GM13977 (cell line): ENCODE measurements at regions not wholly inside any gene's neighbourhood (a gene's known extent, or its start where the extent isn't known, plus 50 kb on each side); places are given as distances from the start of the nearest gene placed in this dataset.

Source experiments
- DNase-seq: peaks from one replicate; pipeline ENCODE4 v3.0.0; 2012; ENCODE audit warnings: low spot score
- CTCF ChIP-seq: IDR thresholded peaks from 2 replicates; pipeline ENCODE4 v1.5.1; 2012; ENCODE audit warnings: mild to moderate bottlenecking, control low read depth; ENCODE audit not compliant: insufficient read depth; ENCODE audit errors: extremely low read depth, missing control alignments
- in situ Hi-C: fragments of 300-500 bp; cut with MboI; formaldehyde crosslinking; loops from one replicate; pipeline ENCODE4 v1.12.0; 2022; ENCODE audit warnings: low sequenced_read_pairs, low pct_unique_long_range_greater_than_20kb, mixed read lengths, inconsistent platforms; ENCODE audit not compliant: unreplicated experiment

DNA sequence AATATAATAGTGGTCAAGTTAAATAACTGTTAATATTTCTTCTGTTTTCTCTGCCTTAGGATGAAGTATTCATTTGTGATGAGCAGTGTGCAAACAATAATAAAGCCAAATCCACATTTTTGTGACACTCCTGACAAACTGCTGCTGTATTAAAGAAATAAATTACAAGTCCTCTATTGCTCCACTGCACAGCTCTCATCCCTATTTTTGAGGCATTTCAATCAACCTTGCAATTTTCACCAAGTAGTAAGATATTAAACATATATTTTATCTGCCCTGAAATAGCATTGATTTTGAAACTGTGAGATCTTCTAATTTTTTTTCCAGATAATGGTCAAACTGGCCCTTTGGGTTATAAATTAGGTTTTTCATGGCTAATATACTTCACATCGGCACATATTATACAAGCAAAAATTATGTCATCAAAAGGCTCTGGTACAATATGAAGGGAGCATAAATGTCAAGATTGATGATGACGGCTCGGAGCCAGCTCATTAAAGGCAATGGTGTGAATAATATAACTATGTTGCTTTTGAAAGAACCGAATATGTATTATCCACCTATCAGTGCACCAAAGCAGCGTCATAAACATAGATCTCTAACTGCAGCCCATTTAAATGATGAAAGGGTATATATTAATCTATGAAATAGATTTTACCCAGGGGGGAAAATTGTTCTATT, 764.9 kb downstream of the DNAH5 start:
- TF ChIP-seq CTCF: no peak
- in situ Hi-C loops: no loop called here
- DNase-seq: no peak

- in situ Hi-C loops: no loop called here
- DNase-seq: no peak
- TF ChIP-seq CTCF: no peak
Measured at GRCh38 chr5:13143630-13144029, 800.9 kb downstream of the DNAH5 start.

- TF ChIP-seq CTCF: no peak
- no peak for DNase-seq
- in situ Hi-C loops: no loop called here
Measured at GRCh38 chr5:13143214-13143613, 801.3 kb downstream of the DNAH5 start.

GRCh38 chr5:13133951-13134350, 810.5 kb downstream of the DNAH5 start:
- no peak for TF ChIP-seq CTCF
- in situ Hi-C loops: no loop called here
- no peak for DNase-seq

DNA sequence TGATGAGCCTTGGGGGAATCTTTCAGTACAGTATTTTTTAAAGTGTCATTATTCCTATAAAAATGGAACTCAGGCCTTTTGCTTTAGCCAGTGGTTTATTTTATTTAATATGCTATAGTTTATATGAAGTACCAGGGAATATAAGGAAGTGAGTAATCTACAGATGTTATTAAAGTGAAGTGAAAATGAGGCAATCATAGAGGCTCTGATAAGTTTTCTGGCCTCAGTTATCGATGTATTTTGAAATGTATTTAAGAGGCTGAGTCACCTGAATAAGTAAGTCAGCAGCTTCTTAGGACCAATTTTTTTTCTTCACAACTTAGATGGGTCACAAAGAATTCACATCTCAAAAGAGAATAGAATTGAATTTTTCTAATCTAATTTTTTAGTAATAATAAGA, 829.0 kb downstream of the DNAH5 start:
- in situ Hi-C loops: no loop called here
- no peak for TF ChIP-seq CTCF

GRCh38 chr5:13108265-13108664, 836.2 kb downstream of the DNAH5 start:
- DNase-seq: no peak
- in situ Hi-C loops: no loop called here
- no peak for TF ChIP-seq CTCF

More for the DNA sequence above, 829.0 kb downstream of the DNAH5 start:
- DNase-seq: no peak

- no peak for TF ChIP-seq CTCF
- in situ Hi-C loops: no loop called here
- DNase-seq: no peak
Measured at GRCh38 chr5:13107537-13107936, 837.0 kb downstream of the DNAH5 start.
